ENCODE measurements at regions not wholly inside any gene's neighbourhood (a gene's known extent, or its start where the extent isn't known, plus 50 kb on each side); places are given as distances from the start of the nearest gene placed in this dataset.

DNA sequence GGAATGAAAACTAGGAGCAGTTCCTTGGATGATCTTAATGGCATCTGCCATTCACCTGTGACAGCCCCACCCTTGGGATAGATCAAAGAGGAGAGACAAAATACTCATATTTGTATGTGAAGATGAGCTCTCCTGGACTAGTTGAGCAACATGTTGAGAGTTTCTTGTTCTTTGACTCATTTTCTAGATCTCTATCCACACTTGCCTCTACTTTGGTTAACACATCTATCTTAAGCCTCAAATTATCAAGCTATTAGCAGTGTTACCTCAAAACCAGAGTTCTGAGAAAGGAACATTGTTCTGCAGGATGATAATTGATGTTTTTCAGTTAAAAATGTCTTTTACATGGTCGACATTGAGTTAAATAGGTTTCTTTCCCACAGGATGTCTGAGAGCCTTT is 94.2 kb upstream of the TEX13D start:
- no peak for TF ChIP-seq CTCF (IDR thresholded peaks at IDR 0.05)
- TF ChIP-seq EP300 (IDR thresholded peaks at IDR 0.05) = no peak

Measured in tibial nerve (tissue), 4 donors.